DMS153 (cell line): ENCODE measurements at regions not wholly inside any gene's neighbourhood (a gene's known extent, or its start where the extent isn't known, plus 50 kb on each side); places are given as distances from the start of the nearest gene placed in this dataset.

Source experiments
- DNase-seq: peaks from one replicate; lab custom pipeline; 2025; lab: John Stamatoyannopoulos, UW

- no peak for DNase-seq
Observed at GRCh38 chr12:45627407-45628069, 102.0 kb upstream of the ARID2 start.

- no peak for DNase-seq
Observed at GRCh38 chr12:45629292-45629691, 100.2 kb upstream of the ARID2 start.

GRCh38 chr12:45633733-45634132 is 95.8 kb upstream of the ARID2 start:
- no peak for DNase-seq

GRCh38 chr12:45634273-45634917 is 95.1 kb upstream of the ARID2 start:
- DNase-seq, result no peak

- DNase-seq, result no peak
Observed at GRCh38 chr12:45637242-45637641, 92.3 kb upstream of the ARID2 start.

- DNase-seq, result no peak
Observed at GRCh38 chr12:45637706-45638105, 91.8 kb upstream of the ARID2 start.

- DNase-seq, result no peak
Observed at GRCh38 chr12:45638386-45638785, 91.1 kb upstream of the ARID2 start.

- no peak for DNase-seq
Observed at GRCh38 chr12:45644541-45644940, 85.0 kb upstream of the ARID2 start.

GRCh38 chr12:45646851-45647581 is 82.5 kb upstream of the ARID2 start:
- DNase-seq, result no peak

- DNase-seq, result no peak
Observed at GRCh38 chr12:45648070-45648469, 81.4 kb upstream of the ARID2 start.

GRCh38 chr12:45651029-45651428 is 78.5 kb upstream of the ARID2 start:
- no peak for DNase-seq

- no peak for DNase-seq
Observed at GRCh38 chr12:45654002-45654665, 75.4 kb upstream of the ARID2 start.

- DNase-seq, result peak; percentile 65
Observed at GRCh38 chr12:45655186-45655585, 74.3 kb upstream of the ARID2 start.

- DNase-seq, result no peak
Observed at GRCh38 chr12:45655743-45656142, 73.8 kb upstream of the ARID2 start.

- DNase-seq, result no peak
Observed at GRCh38 chr12:45658020-45658419, 71.5 kb upstream of the ARID2 start.

- DNase-seq, result no peak
Observed at GRCh38 chr12:45660330-45660729, 69.2 kb upstream of the ARID2 start.

GRCh38 chr12:45663455-45663854 is 66.1 kb upstream of the ARID2 start:
- peak; percentile 6 for DNase-seq

GRCh38 chr12:45665941-45666340 is 63.6 kb upstream of the ARID2 start:
- DNase-seq, result no peak

- no peak for DNase-seq
Observed at GRCh38 chr12:45666396-45666795, 63.1 kb upstream of the ARID2 start.

GRCh38 chr12:45666816-45667215 is 62.7 kb upstream of the ARID2 start:
- no peak for DNase-seq

GRCh38 chr12:45667761-45668160 is 61.7 kb upstream of the ARID2 start:
- DNase-seq, result no peak

GRCh38 chr12:45668641-45669040 is 60.9 kb upstream of the ARID2 start:
- no peak for DNase-seq

GRCh38 chr12:45669093-45669492 is 60.4 kb upstream of the ARID2 start:
- no peak for DNase-seq
